Breast epithelium (tissue), 3 donors: ENCODE measurements at regions not wholly inside any gene's neighbourhood (a gene's known extent, or its start where the extent isn't known, plus 50 kb on each side); places are given as distances from the start of the nearest gene placed in this dataset.

ENCODE experiments used
- CTCF ChIP-seq, 3 donors: fragments of 450-650 bp; IDR thresholded peaks; one replicate each; pipeline ENCODE4 v1.5.1; 2016 to 2017; ENCODE audit warnings: antibody characterized with exemption in 3 of 3, mild to moderate bottlenecking in 3 of 3, moderate library complexity in 3 of 3
- POLR2A ChIP-seq: fragments of 450-650 bp; IDR thresholded peaks from one replicate; pipeline ENCODE4 v1.6.1; 2016; ENCODE audit warnings: antibody characterized with exemption, mild to moderate bottlenecking, moderate library complexity

GRCh38 chr10:125444790-125445189 is 238.2 kb downstream of the TEX36 start:
- no peak for TF ChIP-seq CTCF (IDR thresholded peaks at IDR 0.05)
- TF ChIP-seq POLR2A, result no peak
